GM19099 (cell line): ENCODE measurements at regions not wholly inside any gene's neighbourhood (a gene's known extent, or its start where the extent isn't known, plus 50 kb on each side); places are given as distances from the start of the nearest gene placed in this dataset.

Source experiments
- POLR2A ChIP-seq: IDR thresholded peaks from 3 replicates; pipeline ENCODE4 v1.6.1; 2011; ENCODE audit warnings: low read depth; ENCODE audit not compliant: insufficient read length; ENCODE audit errors: extremely low read depth

GRCh38 chr3:178420033-178420432 lies 116.2 kb upstream of the KCNMB2 start:
- TF ChIP-seq POLR2A, result no peak

GRCh38 chr3:178421069-178421468 lies 115.2 kb upstream of the KCNMB2 start:
- TF ChIP-seq POLR2A, result no peak

DNA sequence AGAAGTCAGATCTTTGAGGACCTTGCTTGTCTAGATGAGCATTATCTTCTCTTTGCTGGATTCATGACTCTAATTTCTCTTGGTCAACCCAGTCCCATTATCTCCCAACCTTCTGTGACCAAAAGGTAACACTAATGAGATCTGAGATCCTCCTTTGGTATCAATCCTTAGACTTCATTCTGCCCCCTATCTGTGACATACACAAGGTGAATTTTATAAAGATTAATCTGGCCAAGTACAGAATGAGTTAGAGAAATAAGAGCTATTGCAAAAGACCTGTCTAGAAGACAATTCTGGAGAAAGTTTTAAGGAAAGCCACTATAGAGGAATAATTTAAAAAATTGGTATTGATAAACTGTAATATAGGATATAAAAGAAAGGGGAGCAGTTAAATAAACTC lies 113.8 kb upstream of the KCNMB2 start:
- no peak for TF ChIP-seq POLR2A

GRCh38 chr3:178428037-178428436 lies 108.2 kb upstream of the KCNMB2 start:
- TF ChIP-seq POLR2A, result no peak

- TF ChIP-seq POLR2A, result no peak
Observed at GRCh38 chr3:178434206-178434805, 101.9 kb upstream of the KCNMB2 start.

DNA sequence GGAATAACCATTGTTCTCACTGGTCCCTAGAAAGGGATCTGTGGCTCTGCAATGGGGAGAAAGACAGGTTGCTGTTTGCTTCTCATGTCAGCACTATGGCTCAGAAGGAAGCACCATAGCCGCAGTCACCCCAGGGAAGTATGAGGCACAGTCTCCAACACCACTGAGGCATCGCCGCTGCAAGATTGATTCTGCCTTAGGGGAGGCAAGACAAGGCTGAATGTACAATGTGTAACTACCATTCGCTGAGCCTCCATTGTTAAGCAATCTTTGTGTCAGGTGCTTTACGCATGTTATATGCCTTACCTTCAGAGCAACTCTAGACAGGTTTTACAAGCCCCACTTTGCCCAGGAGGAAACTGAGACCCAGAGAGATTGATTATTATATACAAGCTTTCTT lies 100.7 kb upstream of the KCNMB2 start:
- no peak for TF ChIP-seq POLR2A

GRCh38 chr3:178436773-178437172 lies 99.5 kb upstream of the KCNMB2 start:
- TF ChIP-seq POLR2A, result no peak

DNA sequence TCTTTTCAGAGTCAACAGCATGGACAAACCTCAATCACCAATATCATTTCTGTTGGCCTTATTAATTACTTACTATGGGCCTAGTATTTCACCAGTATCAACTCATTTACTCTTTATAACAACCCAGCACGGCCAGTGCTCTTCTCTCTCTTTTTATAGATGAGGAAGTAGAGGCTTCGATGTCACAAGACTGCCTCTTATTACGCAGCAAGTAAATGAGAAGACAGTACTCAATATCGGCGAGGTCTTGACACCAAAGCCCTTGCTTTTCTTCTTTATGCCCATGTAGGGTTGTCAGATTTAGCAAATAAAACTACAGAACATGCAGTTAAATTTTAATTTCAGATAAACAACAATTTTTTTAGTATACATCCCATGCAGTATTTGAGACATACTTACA lies 99.0 kb upstream of the KCNMB2 start:
- TF ChIP-seq POLR2A, result no peak

DNA sequence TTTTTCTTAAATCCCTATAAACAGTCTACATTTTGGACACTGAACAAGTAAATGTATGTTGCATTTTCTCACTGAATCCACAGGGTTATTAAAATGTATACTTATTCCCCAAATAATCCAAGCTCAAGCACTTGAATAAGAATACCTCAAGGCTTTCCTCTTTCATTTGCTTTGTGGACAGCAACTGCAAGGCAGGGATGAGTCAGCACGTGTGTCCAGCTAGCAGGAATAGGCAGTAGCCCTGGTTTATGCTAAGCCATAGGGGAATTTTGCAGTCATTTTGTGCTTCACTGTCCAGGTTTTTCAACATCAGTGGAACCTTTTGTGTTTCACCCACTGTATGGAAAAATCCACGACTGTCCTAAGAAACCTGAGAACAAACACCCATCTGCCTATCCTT lies 96.7 kb upstream of the KCNMB2 start:
- TF ChIP-seq POLR2A, result no peak

GRCh38 chr3:178440043-178440442 lies 96.2 kb upstream of the KCNMB2 start:
- TF ChIP-seq POLR2A, result no peak

- TF ChIP-seq POLR2A, result no peak
Observed at GRCh38 chr3:178443634-178444033, 92.6 kb upstream of the KCNMB2 start.

DNA sequence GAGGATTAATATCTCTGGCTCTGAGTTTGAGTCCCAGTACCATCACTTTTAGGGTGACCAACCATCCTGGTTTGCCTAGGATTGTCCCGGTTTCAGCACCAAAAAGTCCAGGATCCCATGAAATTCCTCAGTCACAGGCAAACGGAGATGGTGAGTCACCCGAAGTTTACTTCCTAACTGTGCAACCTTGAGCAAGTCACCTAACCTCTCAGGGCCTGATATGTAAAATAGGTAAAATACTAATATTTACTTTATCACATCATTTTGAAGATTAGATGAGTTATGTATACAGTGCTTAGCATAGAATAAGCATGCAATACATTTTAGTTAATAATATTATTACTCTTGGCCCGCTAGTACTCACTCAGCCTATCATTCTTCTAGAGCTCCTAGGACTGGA lies 91.1 kb upstream of the KCNMB2 start:
- TF ChIP-seq POLR2A, result no peak

DNA sequence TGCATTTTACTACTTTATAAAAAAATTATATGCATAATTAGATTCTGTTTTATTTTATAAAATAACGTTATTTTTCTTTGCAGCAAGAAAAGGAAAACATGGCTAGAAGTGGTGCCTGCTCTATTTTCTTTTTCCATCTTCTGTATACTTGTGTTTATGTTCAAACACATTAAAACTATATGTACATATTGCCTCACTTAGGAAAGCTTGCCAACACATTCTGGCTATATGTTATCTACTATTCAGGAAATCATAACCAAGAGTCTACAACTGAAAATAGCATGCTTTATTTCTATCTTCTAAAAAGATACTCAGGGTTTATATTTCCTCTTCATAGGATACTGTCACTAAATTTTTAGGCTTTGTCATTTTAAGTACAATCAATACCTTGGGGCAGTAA lies 90.2 kb upstream of the KCNMB2 start:
- TF ChIP-seq POLR2A, result no peak

DNA sequence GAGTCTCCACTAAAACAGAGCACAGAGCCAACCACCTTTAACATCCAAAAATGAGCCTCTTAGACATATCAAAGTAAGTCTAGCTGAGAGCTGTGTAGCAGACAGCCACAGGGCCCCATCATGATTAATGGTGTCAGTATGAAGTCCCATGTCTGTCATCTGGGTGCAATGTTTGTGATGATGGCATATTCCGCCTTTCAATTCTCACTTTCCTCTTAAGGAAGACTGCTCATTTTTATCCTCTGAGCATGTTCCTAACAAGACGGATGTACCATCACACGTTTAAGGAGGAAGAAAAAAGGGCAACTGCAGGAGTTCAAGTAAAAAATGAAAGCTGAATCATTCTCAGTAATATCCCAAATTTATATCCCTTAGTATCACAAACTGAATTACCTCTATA lies 85.8 kb upstream of the KCNMB2 start:
- TF ChIP-seq POLR2A, result no peak

GRCh38 chr3:178451799-178452198 lies 84.4 kb upstream of the KCNMB2 start:
- no peak for TF ChIP-seq POLR2A

- no peak for TF ChIP-seq POLR2A
Observed at GRCh38 chr3:178454726-178455125, 81.5 kb upstream of the KCNMB2 start.

- no peak for TF ChIP-seq POLR2A
Observed at GRCh38 chr3:178455226-178455625, 81.0 kb upstream of the KCNMB2 start.
